ENCODE measurements at regions not wholly inside any gene's neighbourhood (a gene's known extent, or its start where the extent isn't known, plus 50 kb on each side); places are given as distances from the start of the nearest gene placed in this dataset.
"Not testable (repeated sequence)": the region's sequence is repeated elsewhere in the genome, so short reads cannot be mapped to it uniquely, and the experiment has no call there.

GRCh38 chr4:52157071-52157470, 106.0 kb downstream of the SPATA18 start:
- not testable (repeated sequence) for H2AFZ ChIP-seq (ENCODE audit: low read depth, low read length); H3K27ac Mint-ChIP-seq (ENCODE audit: unreplicated experiment); H3K4me2 ChIP-seq (ENCODE audit: low read length); H3K79me2 ChIP-seq (ENCODE audit: insufficient read depth, low read length); FAIRE-seq; H3K4me3 Mint-ChIP-seq (ENCODE audit: unreplicated experiment); H3K4me1 ChIP-seq (ENCODE audit: insufficient read depth, low read length); H3K36me3 Mint-ChIP-seq (ENCODE audit: low read depth, unreplicated experiment); H3K9me3 Mint-ChIP-seq (ENCODE audit: unreplicated experiment); H3K9me3 ChIP-seq (ENCODE audit: insufficient read depth, low read depth, low read length); H3K27me3 ChIP-seq (ENCODE audit: insufficient read depth, low read length); DNase-seq (ENCODE audit: low read depth); H3K27ac ChIP-seq (ENCODE audit: low read depth, low read length); H3K4me1 Mint-ChIP-seq (ENCODE audit: low read depth, unreplicated experiment); H4K20me1 ChIP-seq (ENCODE audit: insufficient read depth, low read length); H3K4me3 ChIP-seq (ENCODE audit: insufficient read depth, low read depth, low read length); H3K9ac ChIP-seq (ENCODE audit: low read length); H3K36me3 ChIP-seq (ENCODE audit: insufficient read depth, low read length)
- peaks cover 11% of the 10 kb centered on the region for H3K27me3 Mint-ChIP-seq (ENCODE audit: low read depth, unreplicated experiment)

- no peak for FAIRE-seq
These were observed 106.7 kb downstream of the SPATA18 start for GRCh38 chr4:52157641-52158316.

GRCh38 chr4:52160859-52161258, 109.8 kb downstream of the SPATA18 start:
- no peak overlapping the region for H3K4me3 Mint-ChIP-seq (ENCODE audit: unreplicated experiment)
- H3K27me3 Mint-ChIP-seq (ENCODE audit: low read depth, unreplicated experiment) = peaks cover 11% of the 10 kb centered on the region
- H3K27ac Mint-ChIP-seq (ENCODE audit: unreplicated experiment) = no peak overlapping the region
- FAIRE-seq (no peak), DNase-seq (ENCODE audit: low read depth) (no peak)
- Histone ChIP-seq H4K20me1 (ENCODE audit: insufficient read depth, low read length) (no peaks in the 10 kb centered on the region), H3K4me3 (ENCODE audit: insufficient read depth, low read depth, low read length) (no peak overlapping the region), H3K9ac (ENCODE audit: low read length) (no peak overlapping the region), H3K36me3 (ENCODE audit: insufficient read depth, low read length) (no peaks in the 10 kb centered on the region), H3K27ac (ENCODE audit: low read depth, low read length) (no peak overlapping the region), H3K27me3 (ENCODE audit: insufficient read depth, low read length) (no peaks in the 10 kb centered on the region), H3K79me2 (ENCODE audit: insufficient read depth, low read length) (no peaks in the 10 kb centered on the region), H3K9me3 (ENCODE audit: insufficient read depth, low read depth, low read length) (no peaks in the 10 kb centered on the region), H3K4me1 (ENCODE audit: insufficient read depth, low read length) (no peaks in the 10 kb centered on the region), H3K4me2 (ENCODE audit: low read length) (no peak overlapping the region), H2AFZ (ENCODE audit: low read depth, low read length) (no peak overlapping the region)
- TF ChIP-seq CTCF (IDR thresholded peaks at IDR 0.05; ENCODE audit: insufficient read depth, low read depth, low read length) = no peak
- TF ChIP-seq EZH2 (IDR thresholded peaks at IDR 0.05; ENCODE audit: insufficient read depth, low read length) = no peak
- H3K36me3 Mint-ChIP-seq (ENCODE audit: low read depth, unreplicated experiment) = peaks cover 2% of the 10 kb centered on the region
- H3K4me1 Mint-ChIP-seq (ENCODE audit: low read depth, unreplicated experiment) = no peaks in the 10 kb centered on the region
- H3K9me3 Mint-ChIP-seq (ENCODE audit: unreplicated experiment) = peaks cover 3% of the 10 kb centered on the region

More at GRCh38 chr4:52157641-52158316, 106.7 kb downstream of the SPATA18 start:
- Histone ChIP-seq H3K9ac (ENCODE audit: low read length) (no peak overlapping the region), H3K9me3 (ENCODE audit: insufficient read depth, low read depth, low read length) (no peaks in the 10 kb centered on the region), H3K27me3 (ENCODE audit: insufficient read depth, low read length) (no peaks in the 10 kb centered on the region), H3K27ac (ENCODE audit: low read depth, low read length) (no peak overlapping the region), H3K4me3 (ENCODE audit: insufficient read depth, low read depth, low read length) (no peak overlapping the region), H3K36me3 (ENCODE audit: insufficient read depth, low read length) (no peaks in the 10 kb centered on the region), H2AFZ (ENCODE audit: low read depth, low read length) (no peak overlapping the region), H3K4me2 (ENCODE audit: low read length) (no peak overlapping the region), H3K79me2 (ENCODE audit: insufficient read depth, low read length) (no peaks in the 10 kb centered on the region), H3K4me1 (ENCODE audit: insufficient read depth, low read length) (no peaks in the 10 kb centered on the region), H4K20me1 (ENCODE audit: insufficient read depth, low read length) (no peaks in the 10 kb centered on the region)
- H3K27ac Mint-ChIP-seq (ENCODE audit: unreplicated experiment) = no peak overlapping the region
- H3K4me3 Mint-ChIP-seq (ENCODE audit: unreplicated experiment) = no peak overlapping the region
- H3K9me3 Mint-ChIP-seq (ENCODE audit: unreplicated experiment) = peaks cover 6% of the 10 kb centered on the region
- H3K36me3 Mint-ChIP-seq (ENCODE audit: low read depth, unreplicated experiment) = peaks cover 2% of the 10 kb centered on the region
- no peaks in the 10 kb centered on the region for H3K4me1 Mint-ChIP-seq (ENCODE audit: low read depth, unreplicated experiment)
- peaks cover 6% of the 10 kb centered on the region for H3K27me3 Mint-ChIP-seq (ENCODE audit: low read depth, unreplicated experiment)
- TF ChIP-seq EZH2 (IDR thresholded peaks at IDR 0.05; ENCODE audit: insufficient read depth, low read length) = no peak
- TF ChIP-seq CTCF (IDR thresholded peaks at IDR 0.05; ENCODE audit: insufficient read depth, low read depth, low read length) = no peak
- DNase-seq (ENCODE audit: low read depth) = no peak
